ENCODE measurements at regions not wholly inside any gene's neighbourhood (a gene's known extent, or its start where the extent isn't known, plus 50 kb on each side); places are given as distances from the start of the nearest gene placed in this dataset.

DNA sequence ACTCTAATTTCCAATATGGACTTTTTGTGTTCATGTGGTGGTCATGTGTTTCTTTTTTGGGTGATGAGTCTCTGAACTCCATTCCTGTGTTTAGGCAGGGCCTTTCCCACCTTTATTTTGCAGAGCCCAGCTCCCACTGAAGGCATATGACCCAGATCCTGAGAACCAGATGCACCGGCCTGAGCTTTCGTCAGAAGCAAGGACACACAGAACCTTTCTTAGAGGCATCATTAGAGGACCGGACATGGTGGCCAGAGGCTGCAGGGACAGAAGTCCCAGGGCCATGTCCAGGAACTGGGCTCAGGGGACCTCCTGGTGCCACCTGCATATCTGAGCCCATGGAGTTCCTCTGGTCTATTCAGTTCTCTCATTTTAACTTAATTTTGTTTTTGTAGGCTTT, 200.9 kb upstream of the ZNF32 start:
- no peaks in the 10 kb centered on the region for H3K36me3 ChIP-seq (ENCODE audit: insufficient read depth, low read length)
- TF ChIP-seq, protein P1, sequence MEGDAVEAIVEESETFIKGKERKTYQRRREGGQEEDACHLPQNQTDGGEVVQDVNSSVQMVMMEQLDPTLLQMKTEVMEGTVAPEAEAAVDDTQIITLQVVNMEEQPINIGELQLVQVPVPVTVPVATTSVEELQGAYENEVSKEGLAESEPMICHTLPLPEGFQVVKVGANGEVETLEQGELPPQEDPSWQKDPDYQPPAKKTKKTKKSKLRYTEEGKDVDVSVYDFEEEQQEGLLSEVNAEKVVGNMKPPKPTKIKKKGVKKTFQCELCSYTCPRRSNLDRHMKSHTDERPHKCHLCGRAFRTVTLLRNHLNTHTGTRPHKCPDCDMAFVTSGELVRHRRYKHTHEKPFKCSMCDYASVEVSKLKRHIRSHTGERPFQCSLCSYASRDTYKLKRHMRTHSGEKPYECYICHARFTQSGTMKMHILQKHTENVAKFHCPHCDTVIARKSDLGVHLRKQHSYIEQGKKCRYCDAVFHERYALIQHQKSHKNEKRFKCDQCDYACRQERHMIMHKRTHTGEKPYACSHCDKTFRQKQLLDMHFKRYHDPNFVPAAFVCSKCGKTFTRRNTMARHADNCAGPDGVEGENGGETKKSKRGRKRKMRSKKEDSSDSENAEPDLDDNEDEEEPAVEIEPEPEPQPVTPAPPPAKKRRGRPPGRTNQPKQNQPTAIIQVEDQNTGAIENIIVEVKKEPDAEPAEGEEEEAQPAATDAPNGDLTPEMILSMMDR (conservative IDR thresholded peaks at IDR 0.05; ENCODE audit: low read length), result no peak
- no peak for TF ChIP-seq EZH2phosphoT487 (IDR thresholded peaks at IDR 0.05; ENCODE audit: borderline replicate concordance)

DNA sequence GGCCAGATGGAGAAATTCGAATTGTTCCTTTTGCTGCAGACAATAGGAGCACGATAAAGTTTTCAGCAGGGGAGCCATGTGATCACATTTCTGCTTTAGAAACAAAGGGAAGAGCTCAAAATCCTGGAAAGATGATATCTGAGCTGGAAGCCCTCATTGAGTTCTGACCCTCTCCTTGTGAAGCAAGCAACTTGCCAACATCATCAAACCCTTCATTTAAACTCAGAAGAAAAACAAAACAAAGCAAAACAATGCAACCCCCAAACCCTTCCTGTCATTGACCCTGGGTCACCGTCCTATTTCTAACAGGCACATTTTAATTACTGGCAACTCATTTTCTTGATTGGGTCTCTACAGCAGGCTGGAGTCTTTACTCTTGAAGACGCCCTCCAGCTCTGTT, 198.3 kb upstream of the ZNF32 start:
- H3K4me1 ChIP-seq (ENCODE audit: insufficient read depth, low read length, poor library complexity, severe bottlenecking), result peaks cover 14% of the 10 kb centered on the region
- H3K4me3 ChIP-seq (ENCODE audit: low read length, poor library complexity, severe bottlenecking), result no peak overlapping the region
- no peaks in the 10 kb centered on the region for H3K79me2 ChIP-seq (ENCODE audit: insufficient read depth, low read length)
- H3K36me3 ChIP-seq (ENCODE audit: insufficient read depth, low read length), result no peaks in the 10 kb centered on the region
- no peak overlapping the region for H3K4me2 ChIP-seq (ENCODE audit: low read depth, low read length, poor library complexity, severe bottlenecking)
- H3K9ac ChIP-seq (ENCODE audit: low read depth, low read length, poor library complexity, severe bottlenecking), result no peak overlapping the region
- no peak for TF ChIP-seq EZH2phosphoT487 (IDR thresholded peaks at IDR 0.05; ENCODE audit: borderline replicate concordance)
- TF ChIP-seq, protein P1 (conservative IDR thresholded peaks at IDR 0.05; ENCODE audit: low read length), result no peak
- no peak overlapping the region for H2AFZ ChIP-seq (ENCODE audit: low read length)
- H3K27me3 ChIP-seq (ENCODE audit: insufficient read depth, low read length, poor library complexity, severe bottlenecking), result no peaks in the 10 kb centered on the region
- H3F3A ChIP-seq (ENCODE audit: low read depth), result no peaks in the 10 kb centered on the region
- H3K9me3 ChIP-seq (ENCODE audit: insufficient read depth, low read depth, low read length), result no peaks in the 10 kb centered on the region
- H4K20me1 ChIP-seq (ENCODE audit: insufficient read depth, low read length, poor library complexity, severe bottlenecking), result no peaks in the 10 kb centered on the region
- no peaks in the 10 kb centered on the region for H3K9me2 ChIP-seq (replicated peaks; ENCODE audit: low read depth, low read length)

More for the DNA sequence above, 200.9 kb upstream of the ZNF32 start:
- no peak overlapping the region for H3K9ac ChIP-seq (ENCODE audit: low read depth, low read length, poor library complexity, severe bottlenecking)
- H3K79me2 ChIP-seq (ENCODE audit: insufficient read depth, low read length), result no peaks in the 10 kb centered on the region
- no peaks in the 10 kb centered on the region for H4K20me1 ChIP-seq (ENCODE audit: insufficient read depth, low read length, poor library complexity, severe bottlenecking)
- no peak overlapping the region for H3K4me3 ChIP-seq (ENCODE audit: low read length, poor library complexity, severe bottlenecking)
- no peak overlapping the region for H2AFZ ChIP-seq (ENCODE audit: low read length)
- H3K4me1 ChIP-seq (ENCODE audit: insufficient read depth, low read length, poor library complexity, severe bottlenecking), result peaks cover 14% of the 10 kb centered on the region
- no peaks in the 10 kb centered on the region for H3F3A ChIP-seq (ENCODE audit: low read depth)
- H3K9me2 ChIP-seq (replicated peaks; ENCODE audit: low read depth, low read length), result no peaks in the 10 kb centered on the region
- no peaks in the 10 kb centered on the region for H3K27me3 ChIP-seq (ENCODE audit: insufficient read depth, low read length, poor library complexity, severe bottlenecking)
- H3K4me2 ChIP-seq (ENCODE audit: low read depth, low read length, poor library complexity, severe bottlenecking), result no peak overlapping the region
- no peaks in the 10 kb centered on the region for H3K9me3 ChIP-seq (ENCODE audit: insufficient read depth, low read depth, low read length)

DNA sequence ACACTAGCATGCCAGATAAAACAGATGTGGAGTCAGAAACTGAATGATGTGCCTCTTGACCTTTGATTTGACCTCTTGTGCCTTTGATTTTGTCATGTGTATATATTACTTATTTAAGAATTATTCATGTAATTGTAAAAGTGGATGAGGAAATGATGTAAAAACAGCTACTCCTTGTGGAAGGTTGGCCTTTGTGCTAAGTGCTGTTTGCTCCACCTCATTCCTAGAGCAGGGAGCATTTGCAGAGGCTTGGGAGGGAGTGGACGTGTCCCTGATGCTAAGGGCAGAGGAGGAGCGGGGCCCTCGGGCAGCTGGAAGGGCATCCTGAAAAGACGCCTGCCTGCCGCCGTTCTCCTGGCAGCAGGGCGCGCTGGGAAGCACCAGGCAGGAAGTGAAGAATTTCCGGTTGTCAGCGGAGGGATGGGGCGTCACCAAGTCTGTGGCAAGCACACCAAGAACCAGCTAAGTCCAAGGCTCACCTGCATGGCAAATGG, 197.6 kb upstream of the ZNF32 start:
- Histone ChIP-seq H3K36me3 (ENCODE audit: insufficient read depth, low read length) (no peaks in the 10 kb centered on the region), H3K9me3 (ENCODE audit: insufficient read depth, low read depth, low read length) (no peaks in the 10 kb centered on the region), H3K4me2 (ENCODE audit: low read depth, low read length, poor library complexity, severe bottlenecking) (peak overlapping the region; percentile 57), H3K4me3 (ENCODE audit: low read length, poor library complexity, severe bottlenecking) (peak overlapping the region; percentile 46), H3K79me2 (ENCODE audit: insufficient read depth, low read length) (no peaks in the 10 kb centered on the region), H3F3A (ENCODE audit: low read depth) (no peaks in the 10 kb centered on the region), H3K27me3 (ENCODE audit: insufficient read depth, low read length, poor library complexity, severe bottlenecking) (no peaks in the 10 kb centered on the region), H2AFZ (ENCODE audit: low read length) (peak overlapping the region; percentile 42), H4K20me1 (ENCODE audit: insufficient read depth, low read length, poor library complexity, severe bottlenecking) (no peaks in the 10 kb centered on the region), H3K9ac (ENCODE audit: low read depth, low read length, poor library complexity, severe bottlenecking) (no peak overlapping the region), H3K4me1 (ENCODE audit: insufficient read depth, low read length, poor library complexity, severe bottlenecking) (peaks cover 14% of the 10 kb centered on the region), H3K9me2 (replicated peaks; ENCODE audit: low read depth, low read length) (no peaks in the 10 kb centered on the region)
- TF ChIP-seq EZH2phosphoT487 (IDR thresholded peaks at IDR 0.05; ENCODE audit: borderline replicate concordance), result no peak
- TF ChIP-seq, protein P1 (conservative IDR thresholded peaks at IDR 0.05; ENCODE audit: low read length), result no peak
